HAP-1 (cell line): ENCODE measurements at regions not wholly inside any gene's neighbourhood (a gene's known extent, or its start where the extent isn't known, plus 50 kb on each side); places are given as distances from the start of the nearest gene placed in this dataset.
A peak's percentile ranks its signal among the peaks of the same experiment; 100 is the strongest.
"Not testable (repeated sequence)": the region's sequence is repeated elsewhere in the genome, so short reads cannot be mapped to it uniquely, and the experiment has no call there.

Experiments
- DNase-seq, 2 experiments: peaks; one replicate each; pipeline ENCODE4 v3.0.0-alpha.2; 2016 to 2020; ENCODE audit warnings: low spot score in 2 of 2
- H3K27me3 ChIP-seq: fragments of 250-450 bp; sonication (Bioruptor Pico); 2 replicates; pipeline ENCODE4 v1.5.1; 2020; ENCODE audit warnings: low read depth, mild to moderate bottlenecking, moderate library complexity
- H3K36me3 ChIP-seq: fragments of 250-450 bp; sonication (Bioruptor Pico); replicated peaks from 2 replicates; pipeline ENCODE4 v1.5.1; 2020; ENCODE audit warnings: mild to moderate bottlenecking
- H3K4me1 ChIP-seq: fragments of 250-450 bp; sonication (Bioruptor Pico); 2 replicates; pipeline ENCODE4 v1.5.1; 2020; ENCODE audit warnings: mild to moderate bottlenecking
- H3K4me3 ChIP-seq: fragments of 250-450 bp; sonication (Bioruptor Pico); 2 replicates; pipeline ENCODE4 v1.5.1; 2020; ENCODE audit warnings: mild to moderate bottlenecking, moderate library complexity
- H3K9me3 ChIP-seq: fragments of 250-450 bp; sonication (Bioruptor Pico); 2 replicates; pipeline ENCODE4 v1.5.1; 2020; ENCODE audit warnings: mild to moderate bottlenecking, moderate library complexity
- in situ Hi-C: fragments of 300-500 bp; cut with MboI; formaldehyde crosslinking; loops from 3 replicates; pipeline ENCODE4 v1.14.3; 2020; ENCODE audit warnings: low sequenced_read_pairs, inconsistent platforms, mixed read lengths

DNA sequence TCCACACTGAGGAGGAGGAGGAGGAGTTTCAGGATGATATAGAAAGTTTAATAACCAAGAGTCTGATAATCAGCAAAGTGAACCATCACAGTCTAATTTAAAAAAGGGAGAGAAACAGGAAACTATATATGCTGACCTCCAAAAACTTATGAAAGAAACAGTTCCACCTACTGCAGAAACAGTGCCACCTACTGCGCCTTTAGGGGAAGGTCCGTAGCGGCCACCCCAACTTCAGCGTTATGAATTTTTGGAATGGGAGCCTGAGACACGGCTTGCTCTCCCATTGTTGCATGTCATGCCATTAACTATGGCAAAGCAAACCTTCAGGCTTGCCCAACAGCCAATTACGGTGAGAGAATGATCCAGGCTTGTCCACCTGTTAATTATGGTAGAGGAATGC lies 1719.2 kb upstream of the LRRTM1 start:
- no peaks in the 10 kb centered on the region for H3K9me3 ChIP-seq
- H3K27me3 ChIP-seq = no peaks in the 10 kb centered on the region
- H3K4me3 ChIP-seq = no peak overlapping the region
- H3K36me3 ChIP-seq = no peaks in the 10 kb centered on the region
- no peak for DNase-seq
- in situ Hi-C loops = no loop called here
- H3K4me1 ChIP-seq = peaks cover 14% of the 10 kb centered on the region

DNA sequence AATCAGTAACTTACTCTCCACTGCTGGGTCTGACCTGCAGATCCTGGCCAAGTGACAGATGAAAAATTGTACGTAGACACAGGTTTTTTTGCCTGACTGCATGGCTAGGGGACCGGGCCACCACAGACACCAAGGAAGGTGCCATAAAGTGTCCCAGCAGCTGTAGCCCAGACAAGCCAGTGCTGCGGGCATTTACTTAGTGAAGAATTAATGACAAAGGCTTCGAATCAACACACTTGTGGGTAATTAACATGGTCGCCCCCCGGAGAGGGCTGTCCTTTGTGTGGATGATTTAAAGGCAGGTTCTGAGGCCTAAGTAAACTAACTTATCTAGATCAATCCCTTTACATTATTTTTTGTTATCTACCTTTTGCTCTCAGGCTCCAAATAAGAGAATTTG lies 1709.1 kb upstream of the LRRTM1 start:
- H3K27me3 ChIP-seq = no peaks in the 10 kb centered on the region
- H3K4me1 ChIP-seq = no peaks in the 10 kb centered on the region
- no peaks in the 10 kb centered on the region for H3K36me3 ChIP-seq
- H3K9me3 ChIP-seq = no peaks in the 10 kb centered on the region
- H3K4me3 ChIP-seq = no peak overlapping the region
- in situ Hi-C loops = no loop called here
- no peak for DNase-seq

GRCh38 chr2:82007071-82007664 lies 1702.6 kb upstream of the LRRTM1 start:
- Histone ChIP-seq H3K4me1 (no peaks in the 10 kb centered on the region), H3K36me3 (no peaks in the 10 kb centered on the region), H3K27me3 (no peaks in the 10 kb centered on the region), H3K4me3 (no peak overlapping the region), H3K9me3 (no peaks in the 10 kb centered on the region)
- in situ Hi-C loops = no loop called here
- no peak for DNase-seq

DNA sequence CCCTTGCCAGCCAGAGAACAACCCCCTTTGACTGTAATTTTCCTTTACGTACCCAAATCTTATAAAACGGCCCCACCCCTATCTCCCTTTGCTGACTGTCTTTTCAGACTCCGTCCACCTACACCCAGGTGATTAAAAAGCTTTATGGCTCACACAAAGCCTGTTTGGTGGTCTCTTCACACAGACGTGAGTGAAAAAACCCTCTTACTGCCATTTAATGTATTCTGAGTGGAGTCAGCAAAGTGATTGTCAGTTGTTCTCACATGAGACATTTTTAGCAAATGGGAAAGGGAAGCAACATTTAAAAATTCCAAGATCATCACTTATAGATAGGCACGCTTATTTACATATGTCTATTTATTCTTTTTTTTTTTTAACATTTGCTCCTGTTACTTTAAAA lies 1701.3 kb upstream of the LRRTM1 start:
- H3K4me1 ChIP-seq, H3K36me3 ChIP-seq, H3K9me3 ChIP-seq, H3K4me3 ChIP-seq, H3K27me3 ChIP-seq, DNase-seq, in situ Hi-C loops: not testable (repeated sequence)

DNA sequence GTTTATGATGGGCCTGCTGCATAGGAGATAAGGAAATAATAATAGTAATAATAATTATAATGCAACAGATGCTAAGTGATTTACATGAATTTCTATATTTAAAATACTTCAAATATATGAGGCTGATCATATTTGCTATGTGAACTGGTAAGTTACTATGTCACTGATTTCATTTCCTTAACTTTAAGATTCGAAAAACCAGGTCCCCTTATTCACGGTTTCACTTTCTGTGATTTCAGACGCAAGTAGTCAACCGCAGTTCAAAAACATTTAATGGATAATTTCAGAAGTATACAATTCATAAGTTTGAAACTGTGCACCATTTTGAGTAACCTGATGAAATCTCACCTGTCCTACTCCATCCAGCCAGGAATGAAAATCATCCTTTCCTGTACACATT lies 1697.1 kb upstream of the LRRTM1 start:
- H3K9me3 ChIP-seq = no peaks in the 10 kb centered on the region
- no peak overlapping the region for H3K4me3 ChIP-seq
- no peaks in the 10 kb centered on the region for H3K27me3 ChIP-seq
- in situ Hi-C loops = no loop called here
- H3K4me1 ChIP-seq = no peaks in the 10 kb centered on the region
- H3K36me3 ChIP-seq = no peaks in the 10 kb centered on the region
- no peak for DNase-seq

DNA sequence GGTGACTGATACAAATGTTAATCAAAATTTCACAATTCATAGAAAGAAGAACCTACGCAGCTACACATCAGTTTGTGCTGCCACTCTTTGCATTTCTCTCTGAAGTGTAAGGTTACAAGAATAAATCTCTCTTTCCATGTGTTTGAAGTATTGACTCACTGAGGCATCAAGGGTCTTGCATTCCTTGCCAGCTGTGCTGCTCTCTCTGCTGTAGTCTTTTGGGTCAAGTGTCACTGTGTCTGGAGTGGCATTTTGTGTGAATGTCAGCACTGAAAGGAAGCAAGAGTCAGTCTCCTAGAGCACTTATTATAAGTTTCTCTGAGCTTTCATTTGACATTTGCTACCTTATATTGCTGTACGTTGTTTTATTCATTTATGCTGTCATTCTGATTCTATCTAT lies 1696.1 kb upstream of the LRRTM1 start:
- Histone ChIP-seq H3K4me3 (no peak overlapping the region), H3K9me3 (no peaks in the 10 kb centered on the region), H3K36me3 (no peaks in the 10 kb centered on the region), H3K4me1 (no peaks in the 10 kb centered on the region), H3K27me3 (no peaks in the 10 kb centered on the region)
- no peak for DNase-seq
- in situ Hi-C loops = no loop called here

GRCh38 chr2:81996332-81996731 lies 1691.8 kb upstream of the LRRTM1 start:
- Histone ChIP-seq H3K9me3 (no peaks in the 10 kb centered on the region), H3K27me3 (no peaks in the 10 kb centered on the region), H3K36me3 (no peaks in the 10 kb centered on the region), H3K4me3 (no peak overlapping the region), H3K4me1 (no peaks in the 10 kb centered on the region)
- DNase-seq = no peak
- in situ Hi-C loops = no loop called here

- in situ Hi-C loops = no loop called here
- H3K9me3 ChIP-seq = no peaks in the 10 kb centered on the region
- no peak overlapping the region for H3K4me3 ChIP-seq
- no peak for DNase-seq
- no peaks in the 10 kb centered on the region for H3K27me3 ChIP-seq
- H3K36me3 ChIP-seq = no peaks in the 10 kb centered on the region
- no peaks in the 10 kb centered on the region for H3K4me1 ChIP-seq
Observed at GRCh38 chr2:81991282-81991681, 1686.7 kb upstream of the LRRTM1 start.

DNA sequence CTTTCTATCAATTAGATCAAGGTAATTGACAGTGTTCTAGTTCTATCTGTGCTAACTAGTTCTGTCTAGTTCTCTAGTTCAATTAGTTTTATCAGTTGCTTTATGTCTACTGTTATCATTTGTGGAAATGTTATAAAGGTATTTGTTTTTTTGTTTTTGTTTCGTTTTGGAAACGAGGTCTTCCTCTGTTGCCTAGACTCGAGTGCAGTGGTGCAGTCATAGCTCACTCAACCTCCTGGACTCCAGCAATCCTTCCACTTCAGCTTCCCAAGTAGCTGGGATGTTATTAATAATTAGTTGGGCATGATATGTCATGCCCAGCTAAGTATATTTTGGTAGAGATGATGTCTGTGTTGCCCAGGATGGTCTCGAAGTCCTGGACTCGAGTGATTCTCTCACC lies 1682.8 kb upstream of the LRRTM1 start:
- DNase-seq = no peak
- no peak overlapping the region for H3K4me3 ChIP-seq
- no peaks in the 10 kb centered on the region for H3K9me3 ChIP-seq
- H3K4me1 ChIP-seq = no peaks in the 10 kb centered on the region
- in situ Hi-C loops = no loop called here
- H3K27me3 ChIP-seq = no peaks in the 10 kb centered on the region
- no peaks in the 10 kb centered on the region for H3K36me3 ChIP-seq

DNA sequence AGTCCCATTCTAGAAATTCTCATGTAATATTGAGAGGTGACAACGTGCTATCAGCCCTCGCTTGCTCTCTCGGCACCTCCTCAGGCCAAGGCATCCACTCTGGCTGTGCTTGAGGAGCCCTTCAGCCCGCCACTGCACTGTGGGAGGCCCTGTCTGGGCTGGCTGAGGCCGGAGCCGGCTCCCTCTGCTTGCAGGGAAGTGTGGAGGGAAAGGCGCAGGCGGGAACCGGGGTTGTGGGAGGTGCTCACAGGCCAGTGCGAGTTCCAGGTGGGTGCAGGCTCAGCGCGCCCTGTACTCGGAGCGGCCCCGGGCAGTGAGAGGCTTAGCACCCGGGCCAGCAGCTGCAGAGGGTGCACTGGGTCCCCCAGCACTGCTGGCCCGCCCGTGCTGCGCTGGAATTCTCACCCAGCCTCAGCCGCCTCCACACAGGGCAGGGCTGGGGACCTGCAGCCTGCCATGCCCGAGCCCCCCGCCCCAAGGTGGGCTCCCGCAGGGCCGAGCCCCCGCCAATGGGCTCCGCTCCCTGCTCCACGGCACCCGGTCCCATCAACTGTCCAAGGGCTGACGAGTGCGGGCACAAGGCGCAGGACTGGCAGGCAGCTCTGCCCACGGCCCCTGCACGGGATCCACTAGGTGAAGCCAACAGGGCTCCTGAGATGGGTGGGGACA lies 1680.6 kb upstream of the LRRTM1 start:
- in situ Hi-C loops = no loop called here
- Histone ChIP-seq H3K9me3 (no peaks in the 10 kb centered on the region), H3K4me3 (no peak overlapping the region), H3K36me3 (no peaks in the 10 kb centered on the region), H3K4me1 (no peaks in the 10 kb centered on the region), H3K27me3 (no peaks in the 10 kb centered on the region)
- no peak for DNase-seq

GRCh38 chr2:81981585-81981984 lies 1677.0 kb upstream of the LRRTM1 start:
- no peaks in the 10 kb centered on the region for H3K27me3 ChIP-seq
- H3K36me3 ChIP-seq = no peaks in the 10 kb centered on the region
- in situ Hi-C loops = no loop called here
- DNase-seq = no peak
- no peak overlapping the region for H3K4me3 ChIP-seq
- no peaks in the 10 kb centered on the region for H3K9me3 ChIP-seq
- peaks cover 9% of the 10 kb centered on the region for H3K4me1 ChIP-seq

DNA sequence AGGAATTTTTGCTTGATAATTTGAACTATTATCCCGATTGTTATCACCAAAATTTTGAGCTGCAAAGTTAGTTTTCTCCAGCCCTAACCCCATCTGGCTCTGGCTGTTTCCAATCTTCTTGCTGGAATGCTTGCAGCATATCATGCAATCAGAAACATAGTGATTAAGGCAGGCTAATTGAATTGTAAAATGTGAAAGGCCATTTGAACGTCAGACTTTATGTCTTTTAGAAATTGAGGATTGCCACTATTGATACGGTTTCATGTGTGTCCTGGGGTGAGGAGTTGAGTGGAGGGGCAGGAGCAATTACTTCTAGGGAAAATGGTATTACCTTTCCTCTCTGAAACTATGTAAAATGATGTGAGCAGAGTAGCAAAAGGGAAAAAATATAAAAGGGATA lies 1674.5 kb upstream of the LRRTM1 start:
- in situ Hi-C loops = no loop called here
- H3K9me3 ChIP-seq = no peaks in the 10 kb centered on the region
- no peak for DNase-seq
- no peak overlapping the region for H3K4me3 ChIP-seq
- H3K27me3 ChIP-seq = no peaks in the 10 kb centered on the region
- H3K36me3 ChIP-seq = no peaks in the 10 kb centered on the region
- peaks cover 13% of the 10 kb centered on the region for H3K4me1 ChIP-seq

GRCh38 chr2:81976998-81977397 lies 1672.4 kb upstream of the LRRTM1 start:
- H3K36me3 ChIP-seq = no peaks in the 10 kb centered on the region
- in situ Hi-C loops = no loop called here
- H3K4me1 ChIP-seq = peaks cover 13% of the 10 kb centered on the region
- DNase-seq = peak; percentile 66 to 77
- H3K4me3 ChIP-seq = no peak overlapping the region
- H3K27me3 ChIP-seq = no peaks in the 10 kb centered on the region
- H3K9me3 ChIP-seq = no peaks in the 10 kb centered on the region

DNA sequence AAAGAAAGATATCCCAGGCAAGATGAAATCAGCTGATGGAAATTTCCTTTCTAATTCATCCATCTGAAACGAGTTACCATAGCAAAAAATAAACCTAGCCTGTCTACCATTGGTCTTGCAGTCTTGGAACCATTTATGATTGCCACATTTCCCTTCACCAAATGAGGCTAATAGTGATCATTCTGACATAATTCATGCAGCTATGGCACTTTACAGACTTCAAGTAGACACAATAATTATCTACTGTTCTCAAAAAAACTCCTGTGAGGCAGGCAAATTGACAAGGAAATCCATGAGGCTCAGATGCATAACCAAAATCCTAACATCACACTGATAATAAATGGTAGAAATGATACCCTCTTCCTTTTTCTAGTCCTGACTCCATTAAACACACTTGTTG lies 1669.7 kb upstream of the LRRTM1 start:
- Histone ChIP-seq H3K27me3 (no peaks in the 10 kb centered on the region), H3K36me3 (no peaks in the 10 kb centered on the region), H3K9me3 (no peaks in the 10 kb centered on the region), H3K4me1 (peaks cover 13% of the 10 kb centered on the region), H3K4me3 (no peak overlapping the region)
- in situ Hi-C loops = no loop called here
- no peak for DNase-seq

DNA sequence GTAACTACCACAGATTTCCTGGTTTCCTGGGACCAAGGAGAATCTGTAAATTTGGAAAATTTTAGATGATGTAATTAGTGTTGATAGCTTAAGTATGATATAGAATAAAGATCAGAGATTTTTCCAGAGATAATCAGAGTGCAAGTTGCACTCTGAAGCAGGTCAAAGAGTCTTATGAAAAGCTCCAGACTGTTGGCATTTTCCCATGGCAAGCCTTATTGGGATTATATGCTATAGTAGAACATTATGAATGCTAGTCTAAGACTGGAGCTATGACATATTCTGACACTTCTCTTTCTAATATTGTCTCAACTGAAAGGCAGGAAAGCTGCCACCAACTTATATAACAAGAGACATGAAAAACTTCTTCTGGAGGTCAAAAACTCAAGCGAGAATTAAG lies 1638.3 kb upstream of the LRRTM1 start:
- Histone ChIP-seq H3K9me3 (no peaks in the 10 kb centered on the region), H3K27me3 (no peaks in the 10 kb centered on the region), H3K36me3 (no peaks in the 10 kb centered on the region), H3K4me1 (peaks cover 6% of the 10 kb centered on the region; the same call in 1 of the 2 replicates), H3K4me3 (no peak overlapping the region)
- no peak for DNase-seq
- in situ Hi-C loops = no loop called here
